ENCODE measurements at regions not wholly inside any gene's neighbourhood (a gene's known extent, or its start where the extent isn't known, plus 50 kb on each side); places are given as distances from the start of the nearest gene placed in this dataset.

- DNase-seq (ENCODE audit: low read depth in 2 of 2), result no peak
Measured at GRCh38 chr11:112748252-112748651, 213.0 kb upstream of the NCAM1 start.

- DNase-seq (ENCODE audit: low read depth in 2 of 2), result no peak
Measured at GRCh38 chr11:112748713-112749543, 212.3 kb upstream of the NCAM1 start.

- no peak for DNase-seq (ENCODE audit: low read depth in 2 of 2)
Measured at GRCh38 chr11:112751329-112751728, 209.9 kb upstream of the NCAM1 start.

GRCh38 chr11:112751772-112752171 lies 209.4 kb upstream of the NCAM1 start:
- no peak for DNase-seq (ENCODE audit: low read depth in 2 of 2)

- no peak for DNase-seq (ENCODE audit: low read depth in 2 of 2)
Measured at GRCh38 chr11:112752563-112752962, 208.7 kb upstream of the NCAM1 start.

GRCh38 chr11:112753706-112754105 lies 207.5 kb upstream of the NCAM1 start:
- DNase-seq (ENCODE audit: low read depth in 2 of 2), result no peak

GRCh38 chr11:112759418-112759817 lies 201.8 kb upstream of the NCAM1 start:
- DNase-seq (ENCODE audit: low read depth in 2 of 2), result no peak

GRCh38 chr11:112760396-112761059 lies 200.7 kb upstream of the NCAM1 start:
- no peak for DNase-seq (ENCODE audit: low read depth in 2 of 2)

- no peak for DNase-seq (ENCODE audit: low read depth in 2 of 2)
Measured at GRCh38 chr11:112761911-112762706, 199.1 kb upstream of the NCAM1 start.

- no peak for DNase-seq (ENCODE audit: low read depth in 2 of 2)
Measured at GRCh38 chr11:112762707-112763090, 198.5 kb upstream of the NCAM1 start.

- DNase-seq (ENCODE audit: low read depth in 2 of 2), result no peak
Measured at GRCh38 chr11:112765337-112765736, 195.9 kb upstream of the NCAM1 start.

GRCh38 chr11:112769170-112769569 lies 192.1 kb upstream of the NCAM1 start:
- DNase-seq (ENCODE audit: low read depth in 2 of 2), result no peak

GRCh38 chr11:112769584-112769983 lies 191.6 kb upstream of the NCAM1 start:
- DNase-seq (ENCODE audit: low read depth in 2 of 2), result no peak

GRCh38 chr11:112770033-112770432 lies 191.2 kb upstream of the NCAM1 start:
- DNase-seq (ENCODE audit: low read depth in 2 of 2), result no peak

- DNase-seq (ENCODE audit: low read depth in 2 of 2), result no peak
Measured at GRCh38 chr11:112770487-112770886, 190.7 kb upstream of the NCAM1 start.

- no peak for DNase-seq (ENCODE audit: low read depth in 2 of 2)
Measured at GRCh38 chr11:112771851-112772250, 189.4 kb upstream of the NCAM1 start.

- no peak for DNase-seq (ENCODE audit: low read depth in 2 of 2)
Measured at GRCh38 chr11:112773264-112773663, 188.0 kb upstream of the NCAM1 start.

- DNase-seq (ENCODE audit: low read depth in 2 of 2), result no peak
Measured at GRCh38 chr11:112776834-112777233, 184.4 kb upstream of the NCAM1 start.

GRCh38 chr11:112777283-112777751 lies 183.9 kb upstream of the NCAM1 start:
- no peak for DNase-seq (ENCODE audit: low read depth in 2 of 2)

GRCh38 chr11:112778091-112778876 lies 182.9 kb upstream of the NCAM1 start:
- no peak for DNase-seq (ENCODE audit: low read depth in 2 of 2)

- no peak for DNase-seq (ENCODE audit: low read depth in 2 of 2)
Measured at GRCh38 chr11:112778877-112779266, 182.3 kb upstream of the NCAM1 start.
